CD14-positive monocyte (primary cell): ENCODE measurements at regions not wholly inside any gene's neighbourhood (a gene's known extent, or its start where the extent isn't known, plus 50 kb on each side); places are given as distances from the start of the nearest gene placed in this dataset.

Experiments used
- DNase-seq, 3 donors: peaks; one replicate each; pipeline ENCODE4 v3.0.0-alpha.2; 2011 to 2022
- H2AFZ ChIP-seq: 2 replicates; pipeline ENCODE4 v1.6.0; 2012; ENCODE audit warnings: mild to moderate bottlenecking, low read depth, low read length, inconsistent platforms; ENCODE audit not compliant: insufficient read depth, poor library complexity, severe bottlenecking
- H3K27ac ChIP-seq, 2 donors: 1 replicate in 1 of 2; 2 replicates in 1 of 2; pipeline ENCODE4 v1.5.1; 2012 to 2013; ENCODE audit warnings: low read length in 2 of 2, control low read depth in 1 of 2, inconsistent platforms in 1 of 2, low read depth in 1 of 2, mild to moderate bottlenecking in 1 of 2
- H3K27me3 ChIP-seq, 2 donors: one replicate each; pipeline versions ENCODE4 v1.6.0 to v1.6.1; 2011 to 2013; ENCODE audit warnings: low read length in 2 of 2; ENCODE audit not compliant: control insufficient read depth in 2 of 2, insufficient read depth in 2 of 2
- H3K36me3 ChIP-seq, 2 donors: replicated peaks in 1 of 2; 1 replicate in 1 of 2; 2 replicates in 1 of 2; pipeline versions ENCODE4 v1.5.1 to v1.6.1; 2012 to 2013; ENCODE audit warnings: low read length in 2 of 2, control low read depth in 1 of 2, inconsistent platforms in 1 of 2, mild to moderate bottlenecking in 1 of 2; ENCODE audit not compliant: insufficient read depth in 2 of 2, control insufficient read depth in 1 of 2
- H3K4me1 ChIP-seq, 2 donors: 1 replicate in 1 of 2; 2 replicates in 1 of 2; pipeline versions ENCODE4 v1.5.1 to v1.6.1; 2012 to 2013; ENCODE audit warnings: low read length in 2 of 2, control low read depth in 1 of 2, inconsistent platforms in 1 of 2, mild to moderate bottlenecking in 1 of 2, moderate library complexity in 1 of 2; ENCODE audit not compliant: insufficient read depth in 2 of 2, control insufficient read depth in 1 of 2
- H3K4me2 ChIP-seq: replicated peaks from 2 replicates; pipeline ENCODE3; 2012; ENCODE audit warnings: low read length, moderate library complexity, mild to moderate bottlenecking; ENCODE audit not compliant: poor library complexity, severe bottlenecking; ENCODE audit errors: extremely low read depth
- H3K4me3 ChIP-seq, 3 experiments: fragments of 200-600 bp in 1 of 3; sonication (generic) in 1 of 3; replicated peaks in 1 of 3; 1 replicate in 2 of 3; 2 replicates in 1 of 3; pipeline ENCODE4 v1.5.1; 2011 to 2013; ENCODE audit warnings: low read length in 3 of 3, mild to moderate bottlenecking in 3 of 3, control low read depth in 2 of 3, low read depth in 2 of 3, inconsistent platforms in 1 of 3, moderate library complexity in 1 of 3
- H3K79me2 ChIP-seq: 2 replicates; pipeline ENCODE4 v1.6.0; 2012; ENCODE audit warnings: mild to moderate bottlenecking, control low read depth, inconsistent platforms, low read length, moderate library complexity; ENCODE audit not compliant: insufficient read depth
- H3K9ac ChIP-seq: 2 replicates; pipeline ENCODE4 v1.6.0; 2017; ENCODE audit warnings: low read length, mild to moderate bottlenecking; ENCODE audit not compliant: insufficient read depth, poor library complexity, severe bottlenecking
- H3K9me3 ChIP-seq, 2 donors: replicated peaks in 1 of 2; 1 replicate in 1 of 2; 2 replicates in 1 of 2; pipeline versions ENCODE4 v1.5.1 to v1.6.1; 2012 to 2013; ENCODE audit warnings: low read length in 2 of 2, control low read depth in 1 of 2; ENCODE audit not compliant: control insufficient read depth in 1 of 2, insufficient read depth in 1 of 2
- H4K20me1 ChIP-seq: 2 replicates; pipeline ENCODE4 v1.6.0; 2012; ENCODE audit warnings: mild to moderate bottlenecking, low read length, control low read depth, moderate library complexity; ENCODE audit not compliant: insufficient read depth
- H3K27ac Mint-ChIP-seq, 7 donors: one replicate each; pipeline ENCODE4 v1.8.0; 2020; ENCODE audit warnings: mild to moderate bottlenecking in 7 of 7, mixed read lengths in 7 of 7, moderate library complexity in 6 of 7, inconsistent platforms in 2 of 7
- H3K27me3 Mint-ChIP-seq, 3 donors: one replicate each; pipeline ENCODE4 v1.8.0; 2021 to 2022; ENCODE audit warnings: low read depth in 3 of 3, mild to moderate bottlenecking in 3 of 3, mixed read lengths in 3 of 3, moderate library complexity in 3 of 3, inconsistent platforms in 1 of 3
- H3K36me3 Mint-ChIP-seq, 2 donors: one replicate each; pipeline ENCODE4 v1.8.0; 2020; ENCODE audit warnings: mixed read lengths in 2 of 2, inconsistent platforms in 1 of 2, mild to moderate bottlenecking in 1 of 2
- H3K4me1 Mint-ChIP-seq: one replicate; pipeline ENCODE4 v1.8.0; 2020; ENCODE audit warnings: mild to moderate bottlenecking, mixed read lengths
- H3K4me3 Mint-ChIP-seq, 2 donors: one replicate each; pipeline ENCODE4 v1.8.0; 2020; ENCODE audit warnings: mild to moderate bottlenecking in 2 of 2, mixed read lengths in 2 of 2, moderate library complexity in 1 of 2
- H3K9me3 Mint-ChIP-seq, 7 donors: one replicate each; pipeline ENCODE4 v1.8.0; 2020 to 2022; ENCODE audit warnings: mixed read lengths in 7 of 7, mild to moderate bottlenecking in 6 of 7, moderate library complexity in 6 of 7, inconsistent platforms in 2 of 7
- WGBS: methylation state at CpG from one replicate; pipeline ENCODE4 v1.1.5; 2013; ENCODE audit warnings: missing lambda C conversion rate; ENCODE audit not compliant: insufficient coverage; 5-methylcytosine and 5-hydroxymethylcytosine counted together
- intact Hi-C, 2 donors: fragments of 100-400 bp; cut with micrococcal nuclease; formaldehyde crosslinking; loops; one replicate each; pipeline versions ENCODE4 v1.15.0 to v1.15.1; 2023
- TF ChIP-seq, protein P1 (sequence below): fragments of 200-600 bp; IDR thresholded peaks from one replicate; pipeline ENCODE4 v1.8.0; 2022; ENCODE audit warnings: antibody characterized with exemption, mild to moderate bottlenecking

DNA sequence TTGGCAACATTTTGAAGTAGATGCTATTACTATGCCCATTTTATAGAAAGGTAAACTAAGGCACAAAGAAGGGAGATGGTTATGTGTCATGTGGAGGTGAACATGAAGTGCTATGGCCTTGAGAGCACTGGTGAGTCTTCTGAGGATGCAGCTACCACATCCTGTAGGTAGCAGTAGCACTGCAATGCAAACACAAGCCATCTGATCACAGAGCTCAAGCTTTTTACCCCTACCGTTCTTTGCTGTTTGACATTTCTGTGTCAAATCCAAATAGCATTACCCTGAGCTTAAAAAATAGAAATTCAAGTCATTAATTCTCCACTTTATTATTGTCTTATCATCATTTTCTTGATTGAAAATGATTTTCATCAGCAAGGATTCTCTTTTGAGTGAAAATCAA lies 382.9 kb downstream of the KCTD12 start:
- Histone ChIP-seq H3K4me2 (no peak overlapping the region), H3K4me3 (no peak overlapping the region), H3K4me1 (no peaks in the 10 kb centered on the region), H2AFZ (no peak overlapping the region), H4K20me1 (no peaks in the 10 kb centered on the region), H3K9me3 (no peaks in the 10 kb centered on the region), H3K36me3 (no peaks in the 10 kb centered on the region), H3K27ac (no peak overlapping the region), H3K79me2 (no peaks in the 10 kb centered on the region), H3K9ac (no peak overlapping the region), H3K27me3 (no peaks in the 10 kb centered on the region)
- WGBS = no CpG with 5 or more reads among the region's 1 CpG
- peaks cover 0 to 4% (median 0%) of the 10 kb centered on the region in 3 donors for H3K27me3 Mint-ChIP-seq
- no peaks in the 10 kb centered on the region for H3K4me1 Mint-ChIP-seq
- no peak overlapping the region for H3K4me3 Mint-ChIP-seq
- no peak for DNase-seq
- peaks cover 0 to 3% (median 0%) of the 10 kb centered on the region in 7 donors for H3K9me3 Mint-ChIP-seq
- H3K27ac Mint-ChIP-seq = no peak overlapping the region
- H3K36me3 Mint-ChIP-seq = no peaks in the 10 kb centered on the region
- intact Hi-C loops = no loop called here
- TF ChIP-seq, protein P1, sequence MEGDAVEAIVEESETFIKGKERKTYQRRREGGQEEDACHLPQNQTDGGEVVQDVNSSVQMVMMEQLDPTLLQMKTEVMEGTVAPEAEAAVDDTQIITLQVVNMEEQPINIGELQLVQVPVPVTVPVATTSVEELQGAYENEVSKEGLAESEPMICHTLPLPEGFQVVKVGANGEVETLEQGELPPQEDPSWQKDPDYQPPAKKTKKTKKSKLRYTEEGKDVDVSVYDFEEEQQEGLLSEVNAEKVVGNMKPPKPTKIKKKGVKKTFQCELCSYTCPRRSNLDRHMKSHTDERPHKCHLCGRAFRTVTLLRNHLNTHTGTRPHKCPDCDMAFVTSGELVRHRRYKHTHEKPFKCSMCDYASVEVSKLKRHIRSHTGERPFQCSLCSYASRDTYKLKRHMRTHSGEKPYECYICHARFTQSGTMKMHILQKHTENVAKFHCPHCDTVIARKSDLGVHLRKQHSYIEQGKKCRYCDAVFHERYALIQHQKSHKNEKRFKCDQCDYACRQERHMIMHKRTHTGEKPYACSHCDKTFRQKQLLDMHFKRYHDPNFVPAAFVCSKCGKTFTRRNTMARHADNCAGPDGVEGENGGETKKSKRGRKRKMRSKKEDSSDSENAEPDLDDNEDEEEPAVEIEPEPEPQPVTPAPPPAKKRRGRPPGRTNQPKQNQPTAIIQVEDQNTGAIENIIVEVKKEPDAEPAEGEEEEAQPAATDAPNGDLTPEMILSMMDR = no peak

DNA sequence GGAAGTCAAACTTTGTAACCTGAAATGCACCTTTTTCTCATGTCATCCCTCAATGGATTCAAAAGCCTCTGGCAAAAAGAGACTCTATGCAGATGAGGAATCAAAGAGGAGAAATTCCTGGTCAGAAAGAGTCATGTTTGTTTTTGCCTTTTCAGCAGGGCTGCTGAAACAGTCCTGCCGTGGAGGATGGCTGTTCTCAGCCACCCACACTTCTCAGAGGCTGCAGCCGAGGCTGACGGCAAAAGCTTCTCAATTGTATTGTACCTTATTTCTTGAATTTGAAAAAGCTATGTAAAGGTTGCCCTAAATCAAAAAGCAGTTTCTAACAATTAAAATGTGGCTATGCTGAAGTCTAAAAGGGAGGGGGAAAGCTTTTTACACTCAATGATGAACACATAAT lies 385.3 kb downstream of the KCTD12 start:
- Mint-ChIP-seq H3K36me3 (no peaks in the 10 kb centered on the region), H3K4me1 (no peaks in the 10 kb centered on the region)

More for the DNA sequence above, 385.3 kb downstream of the KCTD12 start:
- intact Hi-C loops = no loop called here
- no peak overlapping the region for H3K4me3 Mint-ChIP-seq
- H3K36me3 ChIP-seq = no peaks in the 10 kb centered on the region
- H3K4me2 ChIP-seq = no peak overlapping the region
- peaks cover 0 to 3% (median 0%) of the 10 kb centered on the region in 7 donors for H3K9me3 Mint-ChIP-seq
- no peaks in the 10 kb centered on the region for H3K79me2 ChIP-seq
- no peak overlapping the region for H3K4me3 ChIP-seq
- H3K4me1 ChIP-seq = no peaks in the 10 kb centered on the region
- no peaks in the 10 kb centered on the region for H3K9me3 ChIP-seq
- WGBS = no CpG with 5 or more reads among the region's 3 CpGs
- no peaks in the 10 kb centered on the region for H3K27me3 ChIP-seq
- TF ChIP-seq, protein P1 = no peak
- H3K27ac ChIP-seq = no peak overlapping the region
- no peak overlapping the region for H3K9ac ChIP-seq
- DNase-seq = no peak
- no peak overlapping the region for H3K27ac Mint-ChIP-seq
- H4K20me1 ChIP-seq = no peaks in the 10 kb centered on the region
- H2AFZ ChIP-seq = no peak overlapping the region
- H3K27me3 Mint-ChIP-seq = peaks cover 0 to 4% (median 0%) of the 10 kb centered on the region in 3 donors
